ENCODE measurements at regions not wholly inside any gene's neighbourhood (a gene's known extent, or its start where the extent isn't known, plus 50 kb on each side); places are given as distances from the start of the nearest gene placed in this dataset.

DNA sequence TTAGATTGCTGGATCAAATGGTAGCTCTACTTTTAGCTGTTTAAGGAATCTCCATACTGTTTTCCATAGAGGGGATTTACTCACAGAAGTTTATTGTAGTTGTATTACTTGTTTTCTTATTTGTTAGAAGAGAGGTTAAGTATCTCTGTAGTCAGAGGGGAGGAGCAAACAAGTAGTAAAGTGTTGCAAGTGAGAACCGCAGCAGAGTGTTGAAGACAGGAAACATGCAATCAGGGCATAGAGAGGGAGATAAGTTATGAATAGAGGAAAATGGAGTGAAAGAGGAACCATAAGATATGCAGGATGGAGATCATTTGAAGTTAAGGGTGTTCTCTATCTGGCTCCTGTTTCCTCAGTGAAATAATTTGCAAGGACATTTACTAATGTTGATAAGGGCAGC, 331.4 kb upstream of the TMEM229A start:
- H3K27me3 ChIP-seq: no peaks in the 10 kb centered on the region
- no peak overlapping the region for H3K27ac ChIP-seq
- H3K4me1 ChIP-seq: no peaks in the 10 kb centered on the region
- no peak overlapping the region for H3K4me3 ChIP-seq
- DNase-seq (no peak), ATAC-seq (no peak)
- H3K36me3 ChIP-seq: no peaks in the 10 kb centered on the region
- intact Hi-C loops (cut with DNase I): no loop called here
- TF ChIP-seq, protein P1, sequence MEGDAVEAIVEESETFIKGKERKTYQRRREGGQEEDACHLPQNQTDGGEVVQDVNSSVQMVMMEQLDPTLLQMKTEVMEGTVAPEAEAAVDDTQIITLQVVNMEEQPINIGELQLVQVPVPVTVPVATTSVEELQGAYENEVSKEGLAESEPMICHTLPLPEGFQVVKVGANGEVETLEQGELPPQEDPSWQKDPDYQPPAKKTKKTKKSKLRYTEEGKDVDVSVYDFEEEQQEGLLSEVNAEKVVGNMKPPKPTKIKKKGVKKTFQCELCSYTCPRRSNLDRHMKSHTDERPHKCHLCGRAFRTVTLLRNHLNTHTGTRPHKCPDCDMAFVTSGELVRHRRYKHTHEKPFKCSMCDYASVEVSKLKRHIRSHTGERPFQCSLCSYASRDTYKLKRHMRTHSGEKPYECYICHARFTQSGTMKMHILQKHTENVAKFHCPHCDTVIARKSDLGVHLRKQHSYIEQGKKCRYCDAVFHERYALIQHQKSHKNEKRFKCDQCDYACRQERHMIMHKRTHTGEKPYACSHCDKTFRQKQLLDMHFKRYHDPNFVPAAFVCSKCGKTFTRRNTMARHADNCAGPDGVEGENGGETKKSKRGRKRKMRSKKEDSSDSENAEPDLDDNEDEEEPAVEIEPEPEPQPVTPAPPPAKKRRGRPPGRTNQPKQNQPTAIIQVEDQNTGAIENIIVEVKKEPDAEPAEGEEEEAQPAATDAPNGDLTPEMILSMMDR (IDR thresholded peaks at IDR 0.05): no peak
- H3K9me3 ChIP-seq: peaks cover 0 to 16% of the 10 kb centered on the region in 2 donors

DNA sequence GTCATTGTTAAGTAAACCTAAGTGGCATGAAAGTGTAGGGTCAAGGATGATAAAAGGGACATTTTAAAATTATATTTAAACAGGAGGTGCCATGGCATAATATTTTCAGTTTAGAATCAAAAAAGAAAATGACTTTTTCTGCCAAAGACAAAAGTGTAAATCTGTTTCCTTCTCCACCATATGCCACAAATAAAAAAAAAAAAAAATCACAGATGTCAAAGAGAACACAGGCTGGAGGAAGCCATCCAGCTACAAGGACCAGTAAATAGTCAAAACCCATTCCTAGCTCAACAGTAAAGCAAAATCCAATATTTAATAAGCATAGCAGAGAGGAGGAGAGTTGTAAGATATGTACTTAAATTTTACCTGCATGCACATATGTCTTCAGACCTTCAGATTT, 321.3 kb upstream of the TMEM229A start:
- H3K4me1 ChIP-seq: no peaks in the 10 kb centered on the region

DNA sequence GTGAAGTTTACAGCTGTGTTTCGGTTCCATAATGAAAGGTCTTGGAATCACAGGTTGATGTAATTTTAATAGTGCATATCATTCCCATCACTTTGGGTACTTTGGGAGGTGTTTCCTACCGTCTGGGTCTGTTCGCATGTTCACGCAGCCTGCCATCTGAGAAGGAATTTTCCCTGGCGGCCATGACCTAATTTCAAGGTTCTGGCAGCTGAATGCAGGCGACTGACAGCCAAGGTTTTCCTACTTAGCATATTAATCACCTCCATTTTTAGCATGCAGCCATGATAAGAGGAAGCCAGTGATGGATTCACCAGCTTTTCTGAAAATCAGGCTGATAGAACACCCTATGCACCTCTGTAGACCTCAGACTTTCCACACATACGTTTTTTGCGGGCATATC, 319.1 kb upstream of the TMEM229A start:
- H3K9me3 ChIP-seq: peaks cover 0 to 6% of the 10 kb centered on the region in 2 donors
- H3K4me1 ChIP-seq: no peaks in the 10 kb centered on the region
- H3K27ac ChIP-seq: no peak overlapping the region
- DNase-seq: no peak
- TF ChIP-seq, protein P1 (IDR thresholded peaks at IDR 0.05): no peak
- no peak for ATAC-seq
- intact Hi-C loops (cut with DNase I): no loop called here
- H3K4me3 ChIP-seq: no peak overlapping the region
- no peaks in the 10 kb centered on the region for H3K27me3 ChIP-seq
- H3K36me3 ChIP-seq: no peaks in the 10 kb centered on the region

More for the DNA sequence above, 321.3 kb upstream of the TMEM229A start:
- intact Hi-C loops (cut with DNase I): no loop called here
- Histone ChIP-seq H3K27ac (no peak overlapping the region), H3K36me3 (no peaks in the 10 kb centered on the region), H3K27me3 (no peaks in the 10 kb centered on the region), H3K9me3 (no peaks in the 10 kb centered on the region), H3K4me3 (no peak overlapping the region)
- DNase-seq (no peak), ATAC-seq (no peak)
- TF ChIP-seq, protein P1 (IDR thresholded peaks at IDR 0.05): no peak

DNA sequence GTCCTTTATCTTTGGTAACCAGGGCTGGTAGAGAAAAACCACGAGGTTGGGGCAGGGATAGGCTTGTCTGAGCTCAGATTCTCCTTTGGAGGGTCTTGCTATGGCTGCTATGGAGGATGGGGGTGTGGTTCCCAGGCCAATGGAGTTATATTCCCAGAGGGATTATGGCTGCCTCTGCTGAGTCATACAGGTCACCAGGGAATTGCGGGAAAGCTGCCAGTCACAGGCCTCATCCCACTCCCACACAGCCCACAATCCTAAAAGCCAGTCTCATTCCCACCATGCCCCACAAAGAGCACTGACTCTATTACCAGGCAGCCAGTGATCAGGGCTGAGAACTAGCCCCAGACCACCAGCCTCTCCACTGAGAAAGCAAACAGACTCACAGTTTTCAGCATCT, 316.6 kb upstream of the TMEM229A start:
- Histone ChIP-seq H3K27me3 (no peaks in the 10 kb centered on the region), H3K27ac (no peak overlapping the region), H3K4me1 (no peaks in the 10 kb centered on the region), H3K4me3 (no peak overlapping the region), H3K9me3 (peaks cover 0 to 14% of the 10 kb centered on the region in 2 donors), H3K36me3 (no peaks in the 10 kb centered on the region)
- TF ChIP-seq, protein P1 (IDR thresholded peaks at IDR 0.05): no peak
- ATAC-seq: no peak
- DNase-seq: no peak
- intact Hi-C loops (cut with DNase I): no loop called here

DNA sequence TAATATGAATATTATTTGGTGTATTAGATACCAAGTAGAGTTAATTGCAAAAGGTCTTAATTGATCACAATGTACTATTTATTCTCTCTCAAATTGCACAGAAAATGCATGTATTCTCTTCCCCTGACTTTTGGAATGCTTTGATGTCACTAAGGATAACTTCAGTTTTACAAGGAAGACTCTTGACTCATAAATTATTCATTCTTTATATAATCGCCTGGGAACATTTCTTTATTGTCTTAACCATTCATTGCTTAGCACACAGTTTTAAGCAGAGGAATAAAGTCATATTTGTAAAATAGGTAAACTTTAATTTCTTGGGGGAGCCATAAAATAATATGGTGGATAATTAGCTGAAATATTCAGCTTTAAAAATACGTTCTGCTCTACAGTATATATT, 306.0 kb upstream of the TMEM229A start:
- H3K4me1 ChIP-seq: no peaks in the 10 kb centered on the region
- TF ChIP-seq, protein P1 (IDR thresholded peaks at IDR 0.05): no peak
- H3K27ac ChIP-seq: no peak overlapping the region
- no peak for ATAC-seq
- no peak for DNase-seq
- no peaks in the 10 kb centered on the region for H3K36me3 ChIP-seq
- intact Hi-C loops (cut with DNase I): no loop called here
- H3K9me3 ChIP-seq: peaks cover 0 to 3% of the 10 kb centered on the region in 2 donors
- H3K27me3 ChIP-seq: no peaks in the 10 kb centered on the region
- no peak overlapping the region for H3K4me3 ChIP-seq
